NCI-H187 (cell line): ENCODE measurements at regions not wholly inside any gene's neighbourhood (a gene's known extent, or its start where the extent isn't known, plus 50 kb on each side); places are given as distances from the start of the nearest gene placed in this dataset.

ENCODE experiments used
- DNase-seq, 2 experiments: peaks; one replicate each; lab custom pipeline; 2025; lab: John Stamatoyannopoulos, UW

- DNase-seq, result no peak
Measured at GRCh38 chr11:69918231-69918937, 99.2 kb upstream of the FGF3 start.

DNA sequence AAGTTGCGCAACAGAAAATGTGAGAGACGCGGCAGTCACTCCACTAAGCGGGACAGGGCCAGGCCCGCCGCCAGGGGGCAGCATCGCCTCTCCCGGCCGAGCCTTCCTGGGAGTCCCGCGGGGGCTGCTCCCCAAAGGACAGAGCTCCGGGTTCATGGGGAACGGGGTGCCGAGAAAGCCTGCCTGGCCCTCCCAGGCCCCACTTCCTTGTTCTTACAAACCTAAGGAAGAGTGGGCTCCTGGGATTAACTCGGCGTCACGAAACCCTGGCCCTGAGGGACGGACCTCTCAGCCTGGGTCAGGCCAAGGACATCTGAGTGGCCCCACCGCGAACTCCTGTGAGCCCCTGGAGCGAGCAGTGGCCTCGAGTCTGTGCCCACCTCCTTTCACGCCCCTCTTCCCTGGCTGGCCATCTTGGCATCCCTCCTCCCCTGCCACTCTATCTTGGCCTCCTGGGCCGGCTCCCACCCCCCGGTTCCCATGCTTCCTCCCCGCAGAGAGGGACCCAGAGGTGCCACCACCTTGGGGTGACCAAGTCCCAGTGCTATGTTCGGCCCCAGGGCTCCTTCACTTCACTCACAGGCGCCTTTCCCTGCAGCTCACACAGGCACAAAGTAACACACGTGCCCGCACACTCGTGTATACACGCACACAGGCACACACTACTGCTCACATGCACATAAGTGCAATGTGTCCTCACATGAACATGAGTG is 99.9 kb upstream of the FGF3 start:
- no peak for DNase-seq

DNA sequence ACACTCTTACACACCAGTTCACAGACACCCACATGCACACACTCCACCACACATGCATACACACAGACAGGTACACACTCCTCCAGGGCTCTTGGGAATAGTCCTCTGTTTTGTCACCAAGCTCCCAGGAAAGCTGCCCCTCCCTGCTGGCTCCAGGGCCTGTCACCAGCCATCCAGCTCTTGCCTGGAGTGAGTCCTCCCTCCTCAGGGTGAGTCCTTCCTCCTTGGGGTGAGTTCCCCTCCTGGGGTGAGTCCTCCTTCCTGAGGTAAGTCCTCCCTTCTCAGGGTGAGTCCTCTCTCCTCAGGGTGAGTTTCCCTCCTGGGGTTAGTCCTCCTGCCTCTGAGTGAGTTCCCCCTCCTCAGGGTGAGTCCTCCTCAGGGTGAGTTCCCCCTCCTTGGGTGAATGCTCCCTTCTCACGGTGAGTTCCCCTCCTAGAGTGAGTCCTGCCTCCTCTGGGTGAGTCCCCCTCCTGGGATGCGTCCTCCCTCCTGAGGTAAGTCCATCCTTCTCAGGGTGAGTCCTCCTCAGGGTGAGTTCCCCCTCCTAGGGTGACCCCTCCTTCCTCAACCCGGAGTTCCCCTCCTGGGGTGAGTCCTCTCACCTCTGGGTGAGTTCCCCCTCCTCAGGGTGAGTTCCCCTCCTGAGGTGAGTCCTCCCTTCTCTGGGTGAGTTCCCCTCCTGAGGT is 100.6 kb upstream of the FGF3 start:
- DNase-seq, result no peak

- DNase-seq, result no peak
Measured at GRCh38 chr11:69920345-69921127, 101.3 kb upstream of the FGF3 start.

GRCh38 chr11:69921128-69922014 is 102.2 kb upstream of the FGF3 start:
- DNase-seq, result no peak

GRCh38 chr11:69922015-69922595 is 102.9 kb upstream of the FGF3 start:
- no peak for DNase-seq

DNA sequence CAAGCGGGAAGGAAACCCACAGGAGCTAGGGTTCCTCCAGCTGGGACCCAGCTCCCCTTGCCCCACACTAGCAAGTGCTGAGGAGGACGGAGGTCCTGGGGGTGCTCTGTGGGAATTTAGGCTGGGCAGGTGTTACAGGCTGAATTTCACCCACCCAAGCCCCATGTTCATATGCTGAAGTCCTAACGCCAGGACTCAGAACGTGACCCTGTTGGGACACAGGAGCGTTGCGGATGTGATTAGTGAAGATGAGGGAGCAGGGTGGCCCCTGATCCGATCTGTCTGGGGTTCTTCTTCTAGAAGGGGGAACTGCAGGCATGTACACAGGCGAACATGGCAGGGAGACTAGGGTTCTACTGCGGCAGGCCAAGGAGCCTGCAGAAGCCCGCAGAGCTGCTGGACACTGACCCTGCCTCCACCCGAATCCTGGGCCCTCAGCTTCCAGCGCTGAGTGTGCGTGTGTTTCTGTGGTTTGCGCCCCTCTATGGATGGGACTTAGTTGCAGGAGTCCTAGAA is 103.4 kb upstream of the FGF3 start:
- no peak for DNase-seq

DNA sequence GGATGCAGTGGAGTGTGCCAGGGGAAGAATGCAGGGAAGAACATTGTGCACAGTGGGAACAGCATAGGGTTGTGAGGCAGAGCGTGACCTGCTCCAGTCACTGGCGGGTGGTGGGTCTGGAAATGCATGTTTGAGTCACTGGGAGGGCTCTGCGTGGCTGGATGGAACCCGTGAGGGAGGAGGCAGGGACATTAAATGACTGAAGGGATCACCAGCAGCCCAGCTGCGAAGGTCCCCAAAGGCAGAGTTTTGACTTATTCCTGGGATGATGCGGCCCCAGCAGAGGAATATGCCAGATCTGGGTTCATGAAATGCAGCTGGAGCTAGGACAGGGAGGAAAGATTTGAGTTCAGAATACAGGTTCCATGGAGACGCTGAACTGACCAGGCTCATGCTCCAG is 104.0 kb upstream of the FGF3 start:
- no peak for DNase-seq

DNA sequence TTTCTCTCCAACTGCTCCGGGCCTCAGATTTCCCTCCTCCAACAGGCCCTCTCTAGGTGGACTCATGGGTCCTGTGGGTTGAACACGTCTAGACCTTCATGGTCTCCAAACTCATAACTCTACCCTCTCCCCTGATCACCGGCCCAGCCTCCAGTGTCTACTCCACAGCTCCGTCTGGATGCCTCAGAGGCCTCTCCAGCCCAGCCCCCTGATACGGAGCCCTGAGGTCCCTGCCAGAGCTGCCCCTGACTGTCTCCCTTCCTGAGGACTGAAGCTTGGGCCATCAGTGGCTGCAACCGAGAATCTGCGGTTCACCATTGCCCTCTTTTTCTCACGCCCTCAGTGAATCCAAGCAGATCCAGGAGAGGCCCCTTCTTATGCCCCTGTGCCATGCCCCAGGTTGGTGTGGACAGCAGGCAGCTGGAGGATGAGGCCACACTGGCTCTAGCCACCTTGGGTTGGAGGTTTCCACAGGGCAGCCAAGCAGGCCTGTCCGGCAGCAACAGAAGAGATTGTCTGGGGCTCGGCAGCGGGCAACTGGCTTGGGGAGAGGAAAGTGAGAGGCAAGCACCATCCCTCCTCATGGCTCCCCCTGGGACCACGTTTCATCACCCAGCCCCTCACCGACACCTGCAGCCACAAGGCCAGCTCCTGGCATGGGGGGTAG is 104.6 kb upstream of the FGF3 start:
- DNase-seq, result no peak

DNA sequence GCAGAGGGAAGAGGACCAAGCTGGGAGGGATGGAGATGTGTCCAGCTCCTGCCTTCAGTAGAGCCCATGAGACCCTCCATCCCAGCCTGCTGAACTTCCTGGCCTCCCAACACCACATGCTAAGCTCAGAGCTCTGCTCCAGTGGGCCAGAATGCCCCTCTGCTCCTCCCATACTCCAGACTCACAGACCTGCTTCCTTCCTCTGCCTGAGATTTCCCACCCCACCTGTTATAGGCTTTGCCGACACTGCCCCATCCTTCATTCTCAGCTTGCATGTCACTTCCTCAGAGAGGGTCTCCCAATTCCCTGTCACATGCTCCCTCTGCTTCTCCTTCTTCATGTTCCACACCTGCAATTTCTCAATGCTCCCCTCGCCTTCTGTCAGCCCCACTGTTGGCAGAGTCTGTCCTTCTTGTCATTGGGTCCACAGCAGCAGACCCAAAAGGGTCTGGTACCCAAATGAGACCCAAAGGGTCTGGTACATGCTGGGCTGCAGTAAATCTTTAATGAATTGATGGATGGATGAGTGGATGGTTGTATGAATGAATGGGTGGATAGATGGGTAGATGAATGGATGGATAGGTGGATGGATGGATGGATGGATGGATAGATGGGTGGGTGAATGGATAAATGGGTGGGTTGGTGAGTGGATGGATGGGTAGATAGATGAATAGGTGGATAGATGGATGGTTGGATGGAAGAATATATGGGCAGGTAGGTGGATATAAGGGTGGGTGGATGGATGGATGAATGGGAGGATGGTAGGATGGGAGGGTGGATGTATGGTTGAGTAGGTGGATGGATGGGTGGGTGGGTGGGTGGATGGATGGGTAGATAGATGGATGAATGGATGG is 105.3 kb upstream of the FGF3 start:
- DNase-seq, result no peak

GRCh38 chr11:69925366-69926196 is 106.4 kb upstream of the FGF3 start:
- no peak for DNase-seq

GRCh38 chr11:69926376-69927050 is 107.3 kb upstream of the FGF3 start:
- DNase-seq, result no peak

DNA sequence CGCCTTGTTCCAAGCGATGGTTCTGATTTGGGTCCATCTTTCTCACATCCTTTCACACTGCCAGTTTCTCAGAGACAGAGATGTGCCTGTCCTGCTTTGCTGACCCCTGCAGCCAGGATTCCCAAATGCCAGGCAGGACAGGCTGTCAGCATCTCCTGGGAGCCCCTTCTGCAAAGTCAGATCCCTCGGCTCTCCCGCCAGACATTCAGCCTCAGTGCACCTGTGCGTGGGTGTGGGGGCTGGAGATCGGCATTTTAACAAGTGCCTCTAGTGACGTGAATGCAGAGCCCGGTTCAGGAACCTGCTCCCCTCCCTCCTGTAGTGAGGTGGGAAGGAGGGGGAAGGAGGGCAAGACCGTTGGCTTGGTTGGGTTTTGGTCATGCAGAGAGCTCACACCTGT is 108.9 kb upstream of the FGF3 start:
- DNase-seq, result no peak

DNA sequence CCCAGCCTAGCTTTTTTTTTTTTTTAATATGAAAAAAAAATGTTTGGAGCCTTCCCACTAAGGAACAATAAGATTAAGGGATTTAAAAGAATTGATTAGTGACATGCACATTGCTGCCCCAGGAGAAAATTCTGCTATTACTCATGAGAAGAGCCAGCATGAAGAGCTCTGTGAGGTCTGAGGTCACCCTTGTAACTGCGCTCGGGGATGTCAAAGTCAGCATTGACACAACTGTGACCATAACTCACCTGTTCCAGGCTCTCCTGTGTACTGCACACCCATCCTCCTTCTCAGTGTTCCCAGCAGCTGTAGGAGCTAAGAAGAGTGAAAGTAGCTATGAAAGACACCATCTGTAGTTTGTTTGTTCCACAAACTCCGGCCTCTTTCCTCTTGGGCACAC is 109.8 kb upstream of the FGF3 start:
- no peak for DNase-seq

DNA sequence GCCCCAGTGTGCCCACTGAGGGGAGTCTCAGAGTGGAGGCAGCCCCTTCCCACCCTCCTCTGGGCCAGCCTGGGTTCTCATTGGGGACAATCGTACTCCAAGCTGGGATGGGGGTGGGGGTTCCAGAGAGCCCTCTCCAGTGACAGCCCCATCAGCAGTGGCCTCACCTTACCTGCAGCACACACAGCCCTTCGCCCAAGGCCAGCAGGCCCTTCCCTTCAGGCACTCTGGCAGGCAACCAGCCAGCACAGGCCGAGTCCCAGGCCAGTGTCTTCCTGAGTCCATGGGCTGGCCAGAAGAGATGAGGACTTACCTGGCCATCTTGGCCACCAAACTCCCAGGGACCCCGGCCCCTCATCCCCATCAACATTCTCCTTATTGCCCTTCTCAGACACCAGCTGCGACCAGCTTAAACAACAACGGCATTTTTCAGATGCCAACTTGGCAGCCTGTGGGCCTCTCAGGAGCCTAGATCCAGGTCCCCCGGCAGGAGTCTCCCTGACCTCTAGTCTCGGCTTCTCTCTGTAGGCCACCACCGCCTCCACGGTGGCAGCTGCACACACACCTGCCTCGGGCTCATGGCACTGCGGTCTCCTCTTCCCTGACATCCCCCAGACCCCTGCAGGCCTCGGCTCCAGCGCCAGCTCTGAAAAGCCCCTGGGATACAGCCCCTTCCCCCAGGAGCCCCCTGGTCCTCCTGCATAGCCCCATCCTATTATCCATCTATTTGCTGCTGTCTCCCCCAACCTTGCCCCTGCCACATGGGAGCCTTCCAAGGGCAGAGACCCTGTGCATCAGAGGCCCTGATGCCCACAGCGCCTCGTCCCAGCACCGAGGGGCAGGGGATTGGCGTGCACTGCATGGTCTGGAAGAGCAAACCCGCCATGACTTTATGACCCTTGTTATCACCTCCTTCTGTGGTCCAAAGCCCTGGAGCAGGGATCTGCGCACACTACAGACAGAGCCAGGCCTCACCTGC is 111.2 kb upstream of the FGF3 start:
- DNase-seq, result no peak

- no peak for DNase-seq
Measured at GRCh38 chr11:69931060-69931910, 112.1 kb upstream of the FGF3 start.
